ENCODE measurements at regions not wholly inside any gene's neighbourhood (a gene's known extent, or its start where the extent isn't known, plus 50 kb on each side); places are given as distances from the start of the nearest gene placed in this dataset.

- TF ChIP-seq CTCF (IDR thresholded peaks at IDR 0.05): no peak
- TF ChIP-seq POLR2A (IDR thresholded peaks at IDR 0.05): no peak
Observed at GRCh38 chr14:89470401-89470800, 53.4 kb upstream of the FOXN3 start.
